Natural killer cell (primary cell): ENCODE measurements at regions not wholly inside any gene's neighbourhood (a gene's known extent, or its start where the extent isn't known, plus 50 kb on each side); places are given as distances from the start of the nearest gene placed in this dataset.

Source experiments
- ATAC-seq, 3 donors: fragments of 150-1000 bp in 2 of 3; fragments of 200-7000 bp in 1 of 3; cut with Tn5 transposase; 1 replicate in 1 of 3; 2 replicates in 2 of 3; pipeline ENCODE4 v1.10.0; 2021; ENCODE audit warnings: mild to moderate bottlenecking in 2 of 3, moderate library complexity in 2 of 3
- DNase-seq, 2 donors: peaks; one replicate each; pipeline versions ENCODE4 v3.0.0 to v3.0.0-alpha.2; 2013 to 2021; ENCODE audit warnings: mixed read lengths in 1 of 2
- H3K27ac ChIP-seq: one replicate; pipeline ENCODE4 v1.5.1; 2013; ENCODE audit warnings: mild to moderate bottlenecking, low read length
- H3K27me3 ChIP-seq: one replicate; pipeline ENCODE4 v1.6.1; 2013; ENCODE audit warnings: low read length; ENCODE audit not compliant: control insufficient read depth, insufficient read depth
- H3K36me3 ChIP-seq: one replicate; pipeline ENCODE4 v1.6.1; 2013; ENCODE audit warnings: low read length; ENCODE audit not compliant: control insufficient read depth, insufficient read depth
- H3K4me1 ChIP-seq: one replicate; pipeline ENCODE4 v1.6.1; 2013; ENCODE audit warnings: low read length; ENCODE audit not compliant: control insufficient read depth, insufficient read depth
- H3K4me3 ChIP-seq: one replicate; pipeline ENCODE4 v1.5.1; 2013; ENCODE audit warnings: low read length
- H3K9me3 ChIP-seq: one replicate; pipeline ENCODE4 v1.6.1; 2013; ENCODE audit warnings: low read length; ENCODE audit not compliant: control insufficient read depth, insufficient read depth
- H3K27ac Mint-ChIP-seq, 2 donors: one replicate each; pipeline ENCODE4 v1.8.0; 2022; ENCODE audit warnings: mild to moderate bottlenecking in 2 of 2, mixed read lengths in 2 of 2, moderate library complexity in 1 of 2
- H3K27me3 Mint-ChIP-seq, 2 donors: one replicate each; pipeline ENCODE4 v1.8.0; 2022; ENCODE audit warnings: low read depth in 2 of 2, mixed read lengths in 2 of 2
- H3K36me3 Mint-ChIP-seq: one replicate; pipeline ENCODE4 v1.8.0; 2022; ENCODE audit warnings: mixed read lengths
- H3K4me1 Mint-ChIP-seq, 2 donors: one replicate each; pipeline ENCODE4 v1.8.0; 2022; ENCODE audit warnings: mixed read lengths in 2 of 2
- H3K4me3 Mint-ChIP-seq: one replicate; pipeline ENCODE4 v1.8.0; 2022; ENCODE audit warnings: mild to moderate bottlenecking, moderate library complexity, mixed read lengths
- H3K9me3 Mint-ChIP-seq, 2 donors: one replicate each; pipeline ENCODE4 v1.8.0; 2022; ENCODE audit warnings: mixed read lengths in 2 of 2
- CTCF ChIP-seq: fragments of 200-600 bp; IDR thresholded peaks from one replicate; pipeline ENCODE4 v1.8.0; 2022; ENCODE audit warnings: antibody characterized with exemption
- WGBS: methylation state at CpG from one replicate; pipeline ENCODE4 v1.1.7; 2013; ENCODE audit warnings: missing lambda C conversion rate; ENCODE audit not compliant: insufficient coverage; 5-methylcytosine and 5-hydroxymethylcytosine counted together
- intact Hi-C: fragments of 100-400 bp; cut with micrococcal nuclease; formaldehyde crosslinking; loops from one replicate; pipeline ENCODE4 v1.14.2; 2022

- no peak for ATAC-seq
- 85% methylated on average over 6 of the region's 6 CpGs for WGBS
- Histone ChIP-seq H3K27ac (no peak overlapping the region), H3K36me3 (no peaks in the 10 kb centered on the region), H3K27me3 (no peaks in the 10 kb centered on the region), H3K4me1 (no peaks in the 10 kb centered on the region), H3K4me3 (no peak overlapping the region), H3K9me3 (no peaks in the 10 kb centered on the region)
- no peak overlapping the region for H3K4me3 Mint-ChIP-seq
- H3K9me3 Mint-ChIP-seq, result peaks cover 0 to 4% of the 10 kb centered on the region in 2 donors
- H3K27ac Mint-ChIP-seq, result no peak overlapping the region
- DNase-seq, result no peak
- H3K27me3 Mint-ChIP-seq, result no peaks in the 10 kb centered on the region
- no peaks in the 10 kb centered on the region for H3K36me3 Mint-ChIP-seq
- no peak for TF ChIP-seq CTCF
- intact Hi-C loops, result no loop called here
- no peaks in the 10 kb centered on the region for H3K4me1 Mint-ChIP-seq
Observed at GRCh38 chr7:118052336-118052735, 131.6 kb upstream of the LSM8 start.

- Histone ChIP-seq H3K27ac (no peak overlapping the region), H3K36me3 (no peaks in the 10 kb centered on the region), H3K4me3 (no peak overlapping the region), H3K4me1 (no peaks in the 10 kb centered on the region), H3K27me3 (no peaks in the 10 kb centered on the region), H3K9me3 (no peaks in the 10 kb centered on the region)
- no peak overlapping the region for H3K27ac Mint-ChIP-seq
- H3K36me3 Mint-ChIP-seq, result no peaks in the 10 kb centered on the region
- WGBS, result 94% methylated on average over 4 of the region's 4 CpGs
- H3K9me3 Mint-ChIP-seq, result peaks cover 2 to 4% of the 10 kb centered on the region in 2 donors
- no peak for TF ChIP-seq CTCF
- no peak for DNase-seq
- H3K4me3 Mint-ChIP-seq, result no peak overlapping the region
- no peaks in the 10 kb centered on the region for H3K27me3 Mint-ChIP-seq
- no peak for ATAC-seq
- intact Hi-C loops, result no loop called here
- H3K4me1 Mint-ChIP-seq, result no peaks in the 10 kb centered on the region
Observed at GRCh38 chr7:118053353-118053752, 130.6 kb upstream of the LSM8 start.

DNA sequence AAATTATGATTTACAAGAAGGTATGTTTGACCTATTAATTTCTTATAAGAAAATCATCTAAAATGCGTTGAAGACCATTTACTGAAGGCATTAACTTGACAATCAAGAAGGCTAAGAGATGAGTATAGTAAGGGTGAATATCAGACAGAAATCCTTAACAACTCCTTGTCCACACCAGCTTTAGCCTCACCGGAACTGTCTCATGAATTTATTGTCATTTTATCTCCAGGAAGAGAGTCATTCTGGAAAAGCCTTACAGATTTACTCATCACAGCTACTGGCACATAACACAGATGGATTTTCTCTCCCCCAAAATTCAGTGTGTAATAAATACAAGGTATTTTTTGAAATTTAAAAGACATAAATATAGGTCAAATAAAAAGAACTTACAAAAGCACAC, 129.4 kb upstream of the LSM8 start:
- Mint-ChIP-seq H3K4me3 (no peak overlapping the region), H3K4me1 (no peaks in the 10 kb centered on the region), H3K9me3 (peaks cover 2 to 6% of the 10 kb centered on the region in 2 donors), H3K27me3 (no peaks in the 10 kb centered on the region), H3K27ac (no peak overlapping the region), H3K36me3 (no peaks in the 10 kb centered on the region)
- DNase-seq, result no peak
- H3K9me3 ChIP-seq, result no peaks in the 10 kb centered on the region
- TF ChIP-seq CTCF, result no peak
- H3K27ac ChIP-seq, result no peak overlapping the region
- no peak for ATAC-seq
- no peaks in the 10 kb centered on the region for H3K27me3 ChIP-seq
- no peaks in the 10 kb centered on the region for H3K4me1 ChIP-seq
- whole genome bisulfite sequencing, result 100% methylated on average over 1 of the region's 2 CpGs
- no peaks in the 10 kb centered on the region for H3K36me3 ChIP-seq
- H3K4me3 ChIP-seq, result no peak overlapping the region
- intact Hi-C loops, result no loop called here

DNA sequence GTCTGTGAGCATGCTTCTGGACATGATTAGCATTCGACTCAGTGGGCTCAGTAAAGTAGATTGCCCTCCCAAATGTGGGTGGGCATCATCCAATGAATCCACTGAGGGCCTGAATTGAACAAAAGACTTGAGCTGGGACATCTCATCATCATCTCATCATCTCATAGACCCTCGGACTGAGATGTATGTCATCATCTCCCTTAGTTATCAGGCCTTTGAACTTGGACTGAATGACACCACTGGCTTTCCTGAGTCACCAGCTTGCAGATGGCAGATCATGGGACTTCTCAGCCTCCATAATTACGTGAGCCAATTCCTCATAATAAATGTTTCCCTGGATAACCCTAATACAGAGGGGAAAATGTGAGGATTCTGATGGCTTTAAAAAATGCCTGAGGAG, 128.3 kb upstream of the LSM8 start:
- DNase-seq (no peak), ATAC-seq (no peak)
- no peaks in the 10 kb centered on the region for H3K9me3 ChIP-seq
- Mint-ChIP-seq H3K4me3 (no peak overlapping the region), H3K9me3 (peaks cover 2 to 6% of the 10 kb centered on the region in 2 donors), H3K36me3 (no peaks in the 10 kb centered on the region), H3K27me3 (no peaks in the 10 kb centered on the region), H3K4me1 (no peaks in the 10 kb centered on the region), H3K27ac (no peak overlapping the region)
- intact Hi-C loops, result no loop called here
- H3K27me3 ChIP-seq, result no peaks in the 10 kb centered on the region
- no peak overlapping the region for H3K4me3 ChIP-seq
- no peaks in the 10 kb centered on the region for H3K36me3 ChIP-seq
- no peak for TF ChIP-seq CTCF
- H3K4me1 ChIP-seq, result no peaks in the 10 kb centered on the region
- no peak overlapping the region for H3K27ac ChIP-seq
- WGBS, result 73% methylated on average over 2 of the region's 3 CpGs
